ENCODE measurements at regions not wholly inside any gene's neighbourhood (a gene's known extent, or its start where the extent isn't known, plus 50 kb on each side); places are given as distances from the start of the nearest gene placed in this dataset.

DNA sequence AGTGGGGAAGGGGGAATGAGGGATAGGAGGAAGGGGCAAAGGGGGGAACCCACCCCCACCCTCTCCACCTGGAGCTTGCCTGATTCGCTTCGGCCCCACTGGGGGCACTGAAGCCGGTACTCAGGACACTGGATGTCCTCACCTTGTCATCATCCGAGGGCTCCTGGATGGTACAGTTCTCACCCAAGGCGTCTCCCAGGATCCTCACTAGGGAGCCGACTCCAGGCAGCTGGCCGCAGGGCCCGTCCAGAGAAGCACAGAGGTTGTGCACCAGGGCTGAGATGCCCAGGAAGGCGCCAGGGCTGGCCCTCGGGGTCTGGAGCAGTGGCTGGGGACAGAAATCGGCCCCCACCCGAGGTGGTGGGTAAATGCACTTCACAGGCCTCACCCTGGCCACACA, 92.3 kb downstream of the LITAF start:
- DNase-seq (ENCODE audit: low spot score) = no peak
- TF ChIP-seq, protein P1, sequence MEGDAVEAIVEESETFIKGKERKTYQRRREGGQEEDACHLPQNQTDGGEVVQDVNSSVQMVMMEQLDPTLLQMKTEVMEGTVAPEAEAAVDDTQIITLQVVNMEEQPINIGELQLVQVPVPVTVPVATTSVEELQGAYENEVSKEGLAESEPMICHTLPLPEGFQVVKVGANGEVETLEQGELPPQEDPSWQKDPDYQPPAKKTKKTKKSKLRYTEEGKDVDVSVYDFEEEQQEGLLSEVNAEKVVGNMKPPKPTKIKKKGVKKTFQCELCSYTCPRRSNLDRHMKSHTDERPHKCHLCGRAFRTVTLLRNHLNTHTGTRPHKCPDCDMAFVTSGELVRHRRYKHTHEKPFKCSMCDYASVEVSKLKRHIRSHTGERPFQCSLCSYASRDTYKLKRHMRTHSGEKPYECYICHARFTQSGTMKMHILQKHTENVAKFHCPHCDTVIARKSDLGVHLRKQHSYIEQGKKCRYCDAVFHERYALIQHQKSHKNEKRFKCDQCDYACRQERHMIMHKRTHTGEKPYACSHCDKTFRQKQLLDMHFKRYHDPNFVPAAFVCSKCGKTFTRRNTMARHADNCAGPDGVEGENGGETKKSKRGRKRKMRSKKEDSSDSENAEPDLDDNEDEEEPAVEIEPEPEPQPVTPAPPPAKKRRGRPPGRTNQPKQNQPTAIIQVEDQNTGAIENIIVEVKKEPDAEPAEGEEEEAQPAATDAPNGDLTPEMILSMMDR (IDR thresholded peaks at IDR 0.05; ENCODE audit: extremely low read depth, missing control alignments) = no peak

DNA sequence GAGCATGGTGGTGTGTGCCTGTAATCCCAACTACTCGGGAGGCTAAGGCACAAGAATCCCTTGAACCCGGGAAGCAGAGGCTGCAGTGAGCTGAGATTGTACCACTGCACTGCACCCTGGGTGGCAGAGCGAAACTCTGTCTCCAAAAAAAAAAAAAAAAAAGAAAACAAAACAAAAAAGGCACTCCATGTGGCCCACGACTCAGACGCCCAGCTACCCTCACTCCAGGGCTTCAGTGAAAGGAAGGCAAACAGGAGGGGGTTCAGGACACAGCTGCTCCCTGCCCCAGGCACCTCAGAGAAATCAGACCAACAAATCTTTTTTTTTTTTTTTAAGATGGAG, 91.7 kb downstream of the LITAF start:
- TF ChIP-seq, protein P1 (IDR thresholded peaks at IDR 0.05; ENCODE audit: extremely low read depth, missing control alignments) = no peak
- DNase-seq (ENCODE audit: low spot score) = no peak

All from GM20000 (cell line).